Activated T-cell treated with anti-CD3 and anti-CD28 coated beads for 24 hours (primary cell): ENCODE measurements at regions not wholly inside any gene's neighbourhood (a gene's known extent, or its start where the extent isn't known, plus 50 kb on each side); places are given as distances from the start of the nearest gene placed in this dataset.
"Not testable (repeated sequence)": the region's sequence is repeated elsewhere in the genome, so short reads cannot be mapped to it uniquely, and the experiment has no call there.

Experiments used
- DNase-seq: peaks from one replicate; pipeline ENCODE4 v3.0.0-alpha.2; 2020; ENCODE audit warnings: low read depth

GRCh38 chr18:66872277-66872676 lies 268.4 kb upstream of the CDH19 start:
- DNase-seq = no peak

- no peak for DNase-seq
Observed at GRCh38 chr18:66867653-66868052, 263.8 kb upstream of the CDH19 start.

- DNase-seq = not testable (repeated sequence)
Observed at GRCh38 chr18:66866427-66866940, 262.6 kb upstream of the CDH19 start.

GRCh38 chr18:66838340-66838987 lies 234.6 kb upstream of the CDH19 start:
- no peak for DNase-seq

- no peak for DNase-seq
Observed at GRCh38 chr18:66833646-66834045, 229.8 kb upstream of the CDH19 start.

GRCh38 chr18:66826211-66826610 lies 222.3 kb upstream of the CDH19 start:
- DNase-seq = no peak

GRCh38 chr18:66825347-66825746 lies 221.5 kb upstream of the CDH19 start:
- no peak for DNase-seq

- no peak for DNase-seq
Observed at GRCh38 chr18:66819235-66819634, 215.3 kb upstream of the CDH19 start.

- DNase-seq = no peak
Observed at GRCh38 chr18:66813138-66813537, 209.2 kb upstream of the CDH19 start.

GRCh38 chr18:66795051-66795450 lies 191.2 kb upstream of the CDH19 start:
- no peak for DNase-seq

- no peak for DNase-seq
Observed at GRCh38 chr18:66792466-66792865, 188.6 kb upstream of the CDH19 start.

GRCh38 chr18:66780609-66781008 lies 176.7 kb upstream of the CDH19 start:
- no peak for DNase-seq

GRCh38 chr18:66778048-66778447 lies 174.2 kb upstream of the CDH19 start:
- no peak for DNase-seq

GRCh38 chr18:66769375-66769774 lies 165.5 kb upstream of the CDH19 start:
- DNase-seq = no peak

GRCh38 chr18:66764230-66764629 lies 160.3 kb upstream of the CDH19 start:
- DNase-seq = no peak

- no peak for DNase-seq
Observed at GRCh38 chr18:66761166-66761565, 157.3 kb upstream of the CDH19 start.

- no peak for DNase-seq
Observed at GRCh38 chr18:66760559-66760958, 156.7 kb upstream of the CDH19 start.

- DNase-seq = no peak
Observed at GRCh38 chr18:66759050-66759828, 155.3 kb upstream of the CDH19 start.

- DNase-seq = no peak
Observed at GRCh38 chr18:66757946-66758345, 154.1 kb upstream of the CDH19 start.

GRCh38 chr18:66754335-66754734 lies 150.4 kb upstream of the CDH19 start:
- DNase-seq = no peak

GRCh38 chr18:66752733-66753132 lies 148.8 kb upstream of the CDH19 start:
- DNase-seq = no peak

- DNase-seq = no peak
Observed at GRCh38 chr18:66749481-66750035, 145.7 kb upstream of the CDH19 start.

- no peak for DNase-seq
Observed at GRCh38 chr18:66749030-66749429, 145.1 kb upstream of the CDH19 start.
